Activated CD4-positive, alpha-beta memory T cell treated with anti-CD3 and anti-CD28 coated beads for 36 hours (primary cell): ENCODE measurements at regions not wholly inside any gene's neighbourhood (a gene's known extent, or its start where the extent isn't known, plus 50 kb on each side); places are given as distances from the start of the nearest gene placed in this dataset.

Source experiments
- CTCF ChIA-PET: fragments of 350-600 bp; sonication (Branson Sonifier 250); formaldehyde crosslinking; loops from one replicate; lab custom pipeline; 2021; ENCODE audit warnings: antibody characterized with exemption, inconsistent platforms; lab: Charles Lee
- POLR2A ChIA-PET: fragments of 350-600 bp; sonication (Branson Sonifier 250); formaldehyde crosslinking; loops from one replicate; lab custom pipeline; 2021; ENCODE audit warnings: antibody characterized with exemption; lab: Charles Lee
- DNase-seq: peaks from one replicate; pipeline ENCODE4 v3.0.0-alpha.2; 2020
- H3K27ac Mint-ChIP-seq: one replicate; pipeline ENCODE4 v1.8.0; 2021; ENCODE audit warnings: mixed read lengths
- H3K27me3 Mint-ChIP-seq: one replicate; pipeline ENCODE4 v1.8.0; 2021; ENCODE audit warnings: mixed read lengths
- H3K36me3 Mint-ChIP-seq: one replicate; pipeline ENCODE4 v1.8.0; 2021; ENCODE audit warnings: mixed read lengths
- H3K4me1 Mint-ChIP-seq: one replicate; pipeline ENCODE4 v1.8.0; 2021; ENCODE audit warnings: low read depth, mixed read lengths
- H3K4me3 Mint-ChIP-seq: one replicate; pipeline ENCODE4 v1.8.0; 2021; ENCODE audit warnings: mild to moderate bottlenecking, mixed read lengths
- H3K9me3 Mint-ChIP-seq: one replicate; pipeline ENCODE4 v1.8.0; 2021; ENCODE audit warnings: mixed read lengths
- intact Hi-C: fragments of 100-400 bp; cut with micrococcal nuclease; formaldehyde crosslinking; loops from one replicate; pipeline ENCODE4 v1.15.1; 2023

DNA sequence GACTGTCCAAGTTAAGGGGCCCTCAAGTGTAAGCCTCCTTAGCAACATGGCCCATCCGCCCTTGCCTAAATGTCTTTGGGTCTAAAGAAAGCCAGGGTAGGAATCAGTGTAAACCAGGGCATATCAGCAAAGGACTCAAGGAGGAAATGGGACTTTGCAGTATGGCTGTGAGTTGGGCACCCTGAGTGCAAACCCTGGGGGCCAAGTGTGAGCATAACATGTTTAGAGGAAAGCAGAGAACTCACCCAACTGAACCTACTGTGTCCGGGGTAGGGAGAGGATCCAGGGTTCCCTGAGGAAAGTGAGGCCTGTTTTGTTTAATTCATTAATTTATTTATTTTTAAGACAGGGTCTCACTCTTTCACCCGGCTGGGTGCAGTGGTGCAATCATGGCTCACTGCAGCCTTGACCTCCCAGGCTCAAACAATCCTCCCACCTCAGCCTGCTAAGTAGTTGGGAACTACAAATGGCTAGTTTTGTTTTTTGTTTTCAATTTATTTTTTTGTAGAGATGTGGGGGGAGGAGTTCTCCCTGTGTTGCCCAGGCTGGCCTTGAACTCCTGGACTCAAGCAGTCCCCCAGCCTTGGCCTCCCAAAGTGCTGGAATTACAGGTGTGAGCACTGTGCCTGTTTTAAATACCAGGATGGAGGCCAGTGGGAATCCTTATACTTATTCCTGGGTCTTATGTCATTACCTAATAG lies 51.0 kb upstream of the ACTR3 start:
- CTCF ChIA-PET = no interaction called here
- POLR2A ChIA-PET = no interaction called here

DNA sequence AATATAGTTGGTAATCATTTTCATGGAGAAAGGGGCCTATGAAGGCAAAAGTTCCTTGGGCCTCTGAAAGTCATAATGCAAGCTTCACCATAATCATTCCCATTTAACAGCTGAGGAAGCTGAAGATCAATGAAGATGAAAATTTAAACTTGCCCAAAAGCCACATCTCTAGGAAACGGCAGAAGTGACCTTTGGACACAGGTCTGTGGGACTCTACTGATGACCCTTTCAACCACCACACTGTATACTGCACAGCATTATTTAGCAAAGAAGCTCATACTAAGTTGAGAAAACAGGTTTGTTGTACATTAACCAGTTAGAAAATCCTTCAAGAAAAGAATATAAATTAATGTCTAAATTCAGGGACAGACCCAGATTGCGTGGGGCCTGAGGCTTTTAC lies 51.6 kb upstream of the ACTR3 start:
- Mint-ChIP-seq H3K4me1 (peaks cover 5% of the 10 kb centered on the region), H3K9me3 (no peaks in the 10 kb centered on the region), H3K27me3 (no peaks in the 10 kb centered on the region), H3K27ac (no peak overlapping the region), H3K4me3 (no peak overlapping the region), H3K36me3 (no peaks in the 10 kb centered on the region)
- CTCF ChIA-PET = no interaction called here
- intact Hi-C loops = no loop called here
- POLR2A ChIA-PET = no interaction called here
- no peak for DNase-seq

More for the DNA sequence above, 51.0 kb upstream of the ACTR3 start:
- Mint-ChIP-seq H3K36me3 (no peaks in the 10 kb centered on the region), H3K27ac (no peak overlapping the region), H3K27me3 (no peaks in the 10 kb centered on the region), H3K4me1 (peaks cover 5% of the 10 kb centered on the region), H3K9me3 (no peaks in the 10 kb centered on the region), H3K4me3 (no peak overlapping the region)
- intact Hi-C loops = no loop called here
- no peak for DNase-seq

DNA sequence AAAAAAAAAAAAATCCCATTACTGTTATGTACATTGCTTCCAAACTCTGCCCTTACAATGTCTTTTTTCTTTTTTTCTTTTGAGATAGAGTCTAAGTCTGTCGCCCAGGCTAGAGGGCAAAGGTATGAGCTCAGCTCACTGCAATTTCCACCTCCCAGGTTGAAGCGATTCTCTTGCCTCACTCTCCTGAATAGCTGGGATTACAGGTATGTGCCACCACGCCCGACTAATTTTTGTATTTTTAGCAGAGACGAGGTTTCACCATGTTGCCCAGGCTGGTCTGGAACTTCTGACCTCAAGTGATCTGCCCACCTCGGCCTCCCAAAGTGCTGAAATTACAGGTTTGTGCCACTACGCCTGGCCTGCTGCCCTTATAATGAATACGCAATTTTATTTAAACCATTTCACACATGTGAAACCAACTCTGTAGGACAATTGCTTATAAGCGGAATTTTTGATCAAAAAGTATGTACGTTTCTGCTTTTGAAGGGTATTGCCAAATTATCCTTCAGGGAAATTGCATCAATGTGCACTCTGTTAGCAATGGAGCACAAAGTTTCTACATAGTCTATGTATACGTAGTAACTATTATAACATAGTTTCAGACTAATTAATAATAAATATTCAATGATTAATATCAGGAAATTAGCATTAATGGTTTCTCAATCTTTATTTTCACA lies 55.7 kb upstream of the ACTR3 start:
- no peaks in the 10 kb centered on the region for H3K36me3 Mint-ChIP-seq
- POLR2A ChIA-PET = no interaction called here
- CTCF ChIA-PET = no interaction called here
- H3K27ac Mint-ChIP-seq = no peak overlapping the region
- H3K9me3 Mint-ChIP-seq = no peaks in the 10 kb centered on the region
- DNase-seq = no peak
- H3K27me3 Mint-ChIP-seq = no peaks in the 10 kb centered on the region
- H3K4me1 Mint-ChIP-seq = no peaks in the 10 kb centered on the region
- intact Hi-C loops = no loop called here
- H3K4me3 Mint-ChIP-seq = no peak overlapping the region

DNA sequence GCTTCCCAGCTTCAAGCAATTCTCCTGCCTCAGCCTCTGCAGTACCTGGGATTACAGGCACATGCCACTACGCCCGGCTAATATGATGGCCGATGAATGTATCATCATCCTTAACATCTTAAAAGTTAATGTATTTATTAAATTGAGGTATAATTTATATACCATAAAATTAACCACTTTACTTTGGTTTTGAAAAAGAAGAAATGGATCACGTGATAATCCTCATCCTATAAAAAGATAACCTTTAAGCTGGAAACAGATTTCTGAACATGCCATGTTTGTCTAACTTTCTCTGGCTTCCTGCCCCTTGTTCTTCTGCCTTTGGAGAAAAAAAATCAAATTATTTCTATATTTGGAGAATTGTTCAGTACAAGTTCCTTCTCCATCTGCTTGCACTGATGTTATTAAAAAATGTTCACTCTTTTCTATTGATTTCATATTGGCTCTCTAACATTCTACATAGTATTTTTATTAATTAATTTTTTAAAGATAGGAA lies 57.0 kb upstream of the ACTR3 start:
- no peaks in the 10 kb centered on the region for H3K4me1 Mint-ChIP-seq
- H3K27ac Mint-ChIP-seq = no peak overlapping the region
- no peak overlapping the region for H3K4me3 Mint-ChIP-seq
- POLR2A ChIA-PET = no interaction called here
- no peaks in the 10 kb centered on the region for H3K36me3 Mint-ChIP-seq
- intact Hi-C loops = no loop called here
- DNase-seq = no peak
- H3K27me3 Mint-ChIP-seq = no peaks in the 10 kb centered on the region
- no peaks in the 10 kb centered on the region for H3K9me3 Mint-ChIP-seq
- CTCF ChIA-PET = no interaction called here

DNA sequence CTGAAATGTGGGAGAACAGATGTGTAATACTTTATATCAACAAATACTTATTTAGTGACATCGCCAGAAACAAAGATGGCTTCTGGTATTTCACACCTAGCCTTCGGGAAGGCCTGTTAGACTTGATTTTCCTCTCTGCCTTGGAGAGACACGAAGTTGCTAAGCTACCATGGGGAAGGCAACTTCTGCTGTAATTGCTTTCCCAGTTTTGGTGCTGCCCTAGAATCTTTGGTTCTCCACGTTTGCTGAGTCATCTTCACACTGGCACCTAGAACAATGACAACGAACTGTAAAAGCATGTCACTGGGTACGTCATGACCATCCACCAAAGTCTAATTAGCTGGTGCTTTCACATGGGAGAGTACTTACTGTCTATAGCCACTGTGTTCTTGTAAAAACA lies 58.7 kb upstream of the ACTR3 start:
- no peak for DNase-seq
- H3K27ac Mint-ChIP-seq = no peak overlapping the region
- no peaks in the 10 kb centered on the region for H3K4me1 Mint-ChIP-seq
- no peaks in the 10 kb centered on the region for H3K9me3 Mint-ChIP-seq
- intact Hi-C loops = no loop called here
- H3K4me3 Mint-ChIP-seq = no peak overlapping the region
- POLR2A ChIA-PET = no interaction called here
- no peaks in the 10 kb centered on the region for H3K36me3 Mint-ChIP-seq
- H3K27me3 Mint-ChIP-seq = no peaks in the 10 kb centered on the region
- CTCF ChIA-PET = interaction anchor here (1.4 kb wide), 1 partner anchor 15 kb away, joined by 5 read pairs; no protein-coding TSS in a partner anchor

DNA sequence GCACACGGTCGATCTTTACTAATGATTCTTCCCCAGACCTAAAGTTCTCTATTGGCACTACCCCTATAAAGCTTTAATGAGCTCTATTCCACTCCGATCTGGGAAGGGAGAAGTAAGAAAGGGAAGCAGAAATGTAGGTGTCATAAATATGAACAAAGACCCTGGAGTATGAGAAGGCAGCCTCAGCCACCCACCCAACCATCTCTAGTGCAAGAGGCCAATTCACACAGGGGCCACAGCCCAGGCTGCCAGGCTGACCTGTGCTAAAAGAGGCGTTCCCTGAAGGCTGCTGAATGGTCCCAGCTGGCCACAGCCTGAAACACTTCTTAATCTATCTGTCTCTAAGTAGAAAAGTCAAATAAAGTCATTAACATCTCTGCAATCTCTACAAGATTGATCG lies 60.1 kb upstream of the ACTR3 start:
- H3K36me3 Mint-ChIP-seq = no peaks in the 10 kb centered on the region
- no peak for DNase-seq
- intact Hi-C loops = no loop called here
- H3K9me3 Mint-ChIP-seq = no peaks in the 10 kb centered on the region
- no peaks in the 10 kb centered on the region for H3K4me1 Mint-ChIP-seq
- ChIA-PET POLR2A (no interaction called here), CTCF (no interaction called here)
- H3K4me3 Mint-ChIP-seq = no peak overlapping the region
- H3K27me3 Mint-ChIP-seq = no peaks in the 10 kb centered on the region
- H3K27ac Mint-ChIP-seq = no peak overlapping the region

DNA sequence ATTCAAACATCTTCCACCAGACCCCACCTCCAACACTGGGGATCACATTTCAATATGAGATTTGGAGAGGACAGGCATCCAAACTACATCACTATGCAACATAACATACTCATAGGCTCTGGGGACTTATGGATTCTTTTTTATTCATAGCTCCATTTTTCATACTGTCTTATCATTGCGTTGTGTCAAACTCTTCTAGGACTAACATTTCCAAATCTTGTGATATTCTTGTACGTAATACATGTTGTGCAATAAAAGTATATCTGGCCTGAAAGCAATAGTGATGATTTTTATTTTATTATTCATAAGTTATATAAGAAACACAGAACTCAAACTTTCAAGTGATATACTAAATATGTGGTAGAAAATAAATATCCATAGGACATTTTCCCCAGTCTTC lies 60.6 kb upstream of the ACTR3 start:
- CTCF ChIA-PET = no interaction called here
- no peaks in the 10 kb centered on the region for H3K9me3 Mint-ChIP-seq

DNA sequence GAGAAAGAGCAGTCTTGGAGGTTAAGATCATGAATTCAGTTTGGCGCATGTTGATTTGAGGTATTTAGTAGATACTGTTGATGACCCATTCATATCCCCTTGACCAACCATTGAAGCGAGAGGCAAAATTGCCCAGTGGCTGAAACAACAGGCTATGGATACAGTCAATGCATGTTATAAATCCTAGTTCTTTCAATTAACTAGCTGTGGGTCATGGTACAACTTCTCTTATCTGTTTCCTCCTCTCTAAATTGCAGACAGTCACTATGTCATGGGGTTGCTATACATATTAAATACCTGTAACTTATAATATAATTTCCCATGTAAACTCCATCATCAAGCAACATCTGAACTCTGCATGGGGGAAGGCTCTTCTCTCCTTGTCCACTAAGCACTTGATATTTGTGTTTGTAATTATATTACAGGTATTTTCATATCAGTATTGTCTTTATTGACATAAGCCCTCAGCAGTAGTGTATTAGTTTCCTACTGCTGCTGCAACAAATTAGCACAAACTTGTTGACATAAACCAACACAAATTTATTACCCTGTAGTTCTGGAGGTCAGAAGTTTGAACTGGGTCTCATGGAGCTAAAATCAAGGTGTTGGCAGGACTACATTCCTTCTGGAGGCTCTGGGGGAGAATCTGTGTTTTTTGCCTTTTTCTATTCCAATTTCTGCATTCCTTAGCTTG lies 61.7 kb upstream of the ACTR3 start:
- no peaks in the 10 kb centered on the region for H3K27me3 Mint-ChIP-seq
- intact Hi-C loops = no loop called here
- ChIA-PET POLR2A (no interaction called here), CTCF (no interaction called here)
- no peaks in the 10 kb centered on the region for H3K4me1 Mint-ChIP-seq
- H3K27ac Mint-ChIP-seq = no peak overlapping the region
- no peak overlapping the region for H3K4me3 Mint-ChIP-seq
- no peak for DNase-seq
- no peaks in the 10 kb centered on the region for H3K36me3 Mint-ChIP-seq
- no peaks in the 10 kb centered on the region for H3K9me3 Mint-ChIP-seq

More for the DNA sequence above, 60.6 kb upstream of the ACTR3 start:
- intact Hi-C loops = no loop called here
- Mint-ChIP-seq H3K27ac (no peak overlapping the region), H3K27me3 (no peaks in the 10 kb centered on the region), H3K4me3 (no peak overlapping the region), H3K4me1 (no peaks in the 10 kb centered on the region), H3K36me3 (no peaks in the 10 kb centered on the region)
- POLR2A ChIA-PET = no interaction called here
- DNase-seq = no peak

DNA sequence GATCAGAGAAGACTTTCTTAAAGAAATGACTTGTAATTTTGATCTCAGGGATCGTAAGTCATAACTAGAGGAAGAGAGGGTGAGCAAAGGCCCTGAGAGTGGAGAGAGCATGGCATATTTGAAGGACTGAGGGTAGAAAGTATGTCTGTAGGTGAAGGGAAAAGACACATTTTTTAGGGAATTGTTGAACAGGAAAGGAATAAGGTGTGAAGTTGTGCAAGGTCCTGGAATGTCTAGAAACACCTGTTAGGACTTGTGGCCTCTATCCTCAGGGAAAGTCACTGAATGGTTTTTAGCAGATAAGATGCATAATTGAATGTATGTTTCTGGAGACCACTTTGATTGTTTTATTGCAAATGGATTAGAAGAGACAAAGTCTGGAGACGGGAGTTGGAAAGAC lies 62.5 kb upstream of the ACTR3 start:
- H3K36me3 Mint-ChIP-seq = no peaks in the 10 kb centered on the region
- H3K27me3 Mint-ChIP-seq = no peaks in the 10 kb centered on the region
- DNase-seq = no peak
- no peaks in the 10 kb centered on the region for H3K4me1 Mint-ChIP-seq
- no peaks in the 10 kb centered on the region for H3K9me3 Mint-ChIP-seq
- ChIA-PET POLR2A (no interaction called here), CTCF (no interaction called here)
- no peak overlapping the region for H3K27ac Mint-ChIP-seq
- no peak overlapping the region for H3K4me3 Mint-ChIP-seq
- intact Hi-C loops = no loop called here

DNA sequence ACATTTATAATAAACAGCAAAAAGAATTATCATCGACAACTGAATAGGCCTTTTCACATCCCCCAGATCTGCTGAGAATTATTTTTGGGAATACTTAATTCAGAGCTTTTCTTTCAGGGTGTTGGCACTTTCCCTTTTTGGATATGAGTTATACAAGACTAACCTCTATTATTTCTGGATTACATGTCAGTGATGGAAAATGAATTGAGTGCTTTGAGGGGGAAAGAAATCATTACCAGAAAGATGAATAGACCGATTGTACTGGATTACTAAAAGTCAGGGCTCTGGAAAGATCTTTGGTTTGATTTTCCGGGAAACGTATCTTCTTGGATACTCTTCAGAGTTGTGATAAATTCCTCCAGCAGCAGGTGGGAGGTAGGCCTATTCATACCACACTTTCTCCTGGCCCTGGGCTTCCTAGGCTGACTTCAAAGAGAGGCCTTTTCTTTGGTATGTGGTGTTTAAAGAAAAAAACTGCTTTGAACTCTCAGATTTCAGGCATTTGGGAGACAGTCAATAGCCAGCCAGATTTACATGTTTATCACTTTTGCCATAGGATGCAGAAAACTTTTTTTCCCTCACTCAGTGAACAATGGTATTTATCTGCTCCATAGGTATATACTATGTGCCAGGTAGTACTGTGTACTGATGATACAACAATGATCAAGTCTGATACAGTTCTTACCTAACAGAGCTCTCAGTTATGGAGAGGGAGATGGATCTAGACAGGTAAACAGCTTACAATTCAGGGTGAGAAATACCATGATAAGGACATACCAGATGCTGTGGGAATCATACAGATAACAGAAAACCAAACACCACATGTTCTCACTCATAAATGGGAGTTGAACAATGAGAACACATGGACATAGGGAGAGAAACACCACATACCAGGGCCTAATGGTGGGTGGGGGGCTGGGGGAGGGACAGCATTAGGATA lies 63.3 kb upstream of the ACTR3 start:
- no peaks in the 10 kb centered on the region for H3K9me3 Mint-ChIP-seq
- no peaks in the 10 kb centered on the region for H3K27me3 Mint-ChIP-seq
- H3K27ac Mint-ChIP-seq = no peak overlapping the region
- ChIA-PET POLR2A (no interaction called here), CTCF (no interaction called here)
- no peak for DNase-seq
- intact Hi-C loops = no loop called here
- H3K36me3 Mint-ChIP-seq = no peaks in the 10 kb centered on the region
- no peak overlapping the region for H3K4me3 Mint-ChIP-seq
- H3K4me1 Mint-ChIP-seq = no peaks in the 10 kb centered on the region

DNA sequence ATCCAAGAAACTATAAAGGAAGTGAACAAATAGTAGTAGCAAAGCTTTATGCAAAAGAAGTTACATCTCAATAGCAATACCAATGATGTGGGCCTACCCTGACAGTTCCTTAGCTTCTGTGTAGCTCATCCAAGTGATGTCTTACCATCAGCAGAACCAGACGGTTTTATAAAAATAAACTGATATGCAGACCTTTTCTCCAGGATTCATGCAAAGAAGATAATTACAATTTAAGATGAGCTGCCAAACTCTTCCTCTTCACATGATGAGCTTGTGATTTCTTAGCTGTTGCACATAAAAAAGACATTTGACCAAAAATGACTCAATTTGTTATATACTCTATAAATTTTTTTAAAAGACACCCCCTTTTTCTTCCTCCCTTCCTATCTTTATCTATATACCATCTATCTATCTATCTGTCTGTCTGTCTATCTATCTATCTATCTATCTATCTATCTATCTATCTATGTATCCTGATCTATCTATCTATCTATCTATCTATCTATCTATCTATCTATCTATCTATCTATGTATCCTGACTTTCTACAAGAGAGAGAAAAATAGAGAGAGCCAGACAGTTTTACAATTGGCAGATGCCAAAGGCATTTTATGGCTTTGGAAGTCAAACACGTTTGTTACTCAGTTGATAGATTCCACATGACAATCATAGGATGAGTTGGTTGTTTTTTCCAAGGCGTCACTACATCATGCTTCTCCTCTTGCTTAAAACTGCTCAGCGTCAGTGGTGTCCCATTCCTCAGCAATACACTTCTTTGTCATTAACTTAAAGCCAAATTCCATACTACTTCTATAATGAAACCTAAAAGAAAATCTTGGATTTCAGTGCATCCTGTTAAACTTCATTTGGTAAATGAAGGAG lies 65.9 kb upstream of the ACTR3 start:
- Mint-ChIP-seq H3K27ac (no peak overlapping the region), H3K4me1 (no peaks in the 10 kb centered on the region), H3K9me3 (no peaks in the 10 kb centered on the region), H3K4me3 (no peak overlapping the region), H3K36me3 (no peaks in the 10 kb centered on the region), H3K27me3 (no peaks in the 10 kb centered on the region)
- DNase-seq = no peak
- ChIA-PET CTCF (no interaction called here), POLR2A (no interaction called here)
- intact Hi-C loops = no loop called here
